Natural killer cell (primary cell): ENCODE measurements at regions not wholly inside any gene's neighbourhood (a gene's known extent, or its start where the extent isn't known, plus 50 kb on each side); places are given as distances from the start of the nearest gene placed in this dataset.

Source experiments
- ATAC-seq, 3 donors: fragments of 150-1000 bp in 2 of 3; fragments of 200-7000 bp in 1 of 3; cut with Tn5 transposase; 1 replicate in 1 of 3; 2 replicates in 2 of 3; pipeline ENCODE4 v1.10.0; 2021; ENCODE audit warnings: mild to moderate bottlenecking in 2 of 3, moderate library complexity in 2 of 3
- DNase-seq, 2 donors: peaks; one replicate each; pipeline versions ENCODE4 v3.0.0 to v3.0.0-alpha.2; 2013 to 2021; ENCODE audit warnings: mixed read lengths in 1 of 2
- H3K27ac ChIP-seq: one replicate; pipeline ENCODE4 v1.5.1; 2013; ENCODE audit warnings: mild to moderate bottlenecking, low read length
- H3K27me3 ChIP-seq: one replicate; pipeline ENCODE4 v1.6.1; 2013; ENCODE audit warnings: low read length; ENCODE audit not compliant: control insufficient read depth, insufficient read depth
- H3K36me3 ChIP-seq: one replicate; pipeline ENCODE4 v1.6.1; 2013; ENCODE audit warnings: low read length; ENCODE audit not compliant: control insufficient read depth, insufficient read depth
- H3K4me1 ChIP-seq: one replicate; pipeline ENCODE4 v1.6.1; 2013; ENCODE audit warnings: low read length; ENCODE audit not compliant: control insufficient read depth, insufficient read depth
- H3K4me3 ChIP-seq: one replicate; pipeline ENCODE4 v1.5.1; 2013; ENCODE audit warnings: low read length
- H3K9me3 ChIP-seq: one replicate; pipeline ENCODE4 v1.6.1; 2013; ENCODE audit warnings: low read length; ENCODE audit not compliant: control insufficient read depth, insufficient read depth
- H3K27ac Mint-ChIP-seq, 2 donors: one replicate each; pipeline ENCODE4 v1.8.0; 2022; ENCODE audit warnings: mild to moderate bottlenecking in 2 of 2, mixed read lengths in 2 of 2, moderate library complexity in 1 of 2
- H3K27me3 Mint-ChIP-seq, 2 donors: one replicate each; pipeline ENCODE4 v1.8.0; 2022; ENCODE audit warnings: low read depth in 2 of 2, mixed read lengths in 2 of 2
- H3K36me3 Mint-ChIP-seq: one replicate; pipeline ENCODE4 v1.8.0; 2022; ENCODE audit warnings: mixed read lengths
- H3K4me1 Mint-ChIP-seq, 2 donors: one replicate each; pipeline ENCODE4 v1.8.0; 2022; ENCODE audit warnings: mixed read lengths in 2 of 2
- H3K4me3 Mint-ChIP-seq: one replicate; pipeline ENCODE4 v1.8.0; 2022; ENCODE audit warnings: mild to moderate bottlenecking, moderate library complexity, mixed read lengths
- H3K9me3 Mint-ChIP-seq, 2 donors: one replicate each; pipeline ENCODE4 v1.8.0; 2022; ENCODE audit warnings: mixed read lengths in 2 of 2
- WGBS: methylation state at CpG from one replicate; pipeline ENCODE4 v1.1.7; 2013; ENCODE audit warnings: missing lambda C conversion rate; ENCODE audit not compliant: insufficient coverage; 5-methylcytosine and 5-hydroxymethylcytosine counted together
- intact Hi-C: fragments of 100-400 bp; cut with micrococcal nuclease; formaldehyde crosslinking; loops from one replicate; pipeline ENCODE4 v1.14.2; 2022
- TF ChIP-seq, protein P1 (sequence below): fragments of 200-600 bp; IDR thresholded peaks from one replicate; pipeline ENCODE4 v1.8.0; 2022; ENCODE audit warnings: antibody characterized with exemption

DNA sequence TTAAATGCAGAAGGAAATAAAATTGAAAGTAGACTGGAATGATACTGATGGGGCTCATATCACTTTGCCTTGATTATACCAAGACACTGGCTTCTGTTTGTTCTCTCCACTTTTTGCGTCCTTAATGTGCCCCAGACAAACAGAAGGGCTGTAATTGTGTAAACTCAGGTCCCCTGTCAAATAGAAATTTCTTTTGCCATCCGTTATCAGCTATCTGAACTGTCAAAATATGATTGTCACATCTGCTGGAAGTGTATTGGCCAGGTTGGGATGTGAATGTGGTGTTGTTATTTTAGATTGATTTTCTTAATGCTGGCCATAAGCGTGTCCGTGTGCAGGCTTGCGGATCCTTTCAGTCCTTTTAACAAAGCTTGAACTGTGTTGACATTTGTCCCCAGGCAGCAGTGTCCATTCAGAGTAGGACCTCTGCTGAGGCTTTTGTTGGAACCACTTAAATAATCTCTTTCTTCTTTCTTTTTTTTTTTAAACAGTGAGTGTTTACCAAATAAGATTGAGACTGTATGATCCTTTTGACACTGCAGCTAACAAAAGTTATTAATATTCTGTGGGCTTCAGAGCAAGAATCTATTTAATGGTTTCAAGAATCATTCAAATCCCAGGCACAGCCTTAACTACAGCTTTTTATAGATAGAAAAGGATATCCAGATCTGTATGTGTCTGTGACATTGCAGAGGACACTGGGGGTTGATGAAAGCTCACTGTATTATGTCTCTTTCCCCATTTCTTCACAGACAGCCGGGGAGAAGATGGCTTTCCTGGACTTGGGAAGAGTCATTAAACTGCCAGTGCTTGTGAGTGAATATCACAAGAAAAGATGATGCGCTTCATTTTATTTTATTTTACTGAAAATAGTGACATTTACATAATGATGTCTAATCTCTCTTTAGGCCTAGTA lies 171.7 kb downstream of the ZNF608 start:
- Histone ChIP-seq H3K36me3 (no peaks in the 10 kb centered on the region), H3K9me3 (no peaks in the 10 kb centered on the region), H3K4me3 (no peak overlapping the region), H3K4me1 (peaks cover 5% of the 10 kb centered on the region), H3K27me3 (no peaks in the 10 kb centered on the region), H3K27ac (no peak overlapping the region)
- 92% methylated on average over 5 of the region's 7 CpGs for WGBS
- Mint-ChIP-seq H3K4me3 (no peak overlapping the region), H3K27ac (no peak overlapping the region), H3K27me3 (peaks cover 11 to 37% of the 10 kb centered on the region in 2 donors), H3K9me3 (no peaks in the 10 kb centered on the region), H3K4me1 (peaks cover 5 to 13% of the 10 kb centered on the region in 2 donors), H3K36me3 (no peaks in the 10 kb centered on the region)
- DNase-seq, result no peak
- ATAC-seq, result no peak
- intact Hi-C loops, result no loop called here
- TF ChIP-seq, protein P1, sequence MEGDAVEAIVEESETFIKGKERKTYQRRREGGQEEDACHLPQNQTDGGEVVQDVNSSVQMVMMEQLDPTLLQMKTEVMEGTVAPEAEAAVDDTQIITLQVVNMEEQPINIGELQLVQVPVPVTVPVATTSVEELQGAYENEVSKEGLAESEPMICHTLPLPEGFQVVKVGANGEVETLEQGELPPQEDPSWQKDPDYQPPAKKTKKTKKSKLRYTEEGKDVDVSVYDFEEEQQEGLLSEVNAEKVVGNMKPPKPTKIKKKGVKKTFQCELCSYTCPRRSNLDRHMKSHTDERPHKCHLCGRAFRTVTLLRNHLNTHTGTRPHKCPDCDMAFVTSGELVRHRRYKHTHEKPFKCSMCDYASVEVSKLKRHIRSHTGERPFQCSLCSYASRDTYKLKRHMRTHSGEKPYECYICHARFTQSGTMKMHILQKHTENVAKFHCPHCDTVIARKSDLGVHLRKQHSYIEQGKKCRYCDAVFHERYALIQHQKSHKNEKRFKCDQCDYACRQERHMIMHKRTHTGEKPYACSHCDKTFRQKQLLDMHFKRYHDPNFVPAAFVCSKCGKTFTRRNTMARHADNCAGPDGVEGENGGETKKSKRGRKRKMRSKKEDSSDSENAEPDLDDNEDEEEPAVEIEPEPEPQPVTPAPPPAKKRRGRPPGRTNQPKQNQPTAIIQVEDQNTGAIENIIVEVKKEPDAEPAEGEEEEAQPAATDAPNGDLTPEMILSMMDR, result no peak

DNA sequence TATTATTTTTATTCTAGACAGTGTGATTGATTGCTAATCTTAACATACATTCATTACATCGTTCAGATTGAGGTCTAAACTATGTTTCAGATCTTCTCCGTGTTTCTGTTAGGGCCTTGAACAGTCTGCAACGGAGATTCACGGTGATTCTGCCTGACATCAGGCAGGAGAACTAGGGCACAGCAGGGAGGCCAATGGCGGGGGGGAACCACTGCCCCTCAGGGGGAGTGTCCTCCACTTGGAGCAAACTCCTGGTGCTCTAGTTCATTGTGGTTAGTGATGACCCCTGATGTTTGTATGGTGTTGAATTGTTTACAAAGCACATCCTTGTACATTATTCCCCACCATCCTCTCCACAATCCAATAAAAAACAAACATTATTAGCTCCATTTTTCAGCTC lies 173.5 kb downstream of the ZNF608 start:
- Histone ChIP-seq H3K9me3 (no peaks in the 10 kb centered on the region), H3K4me3 (no peak overlapping the region), H3K36me3 (no peaks in the 10 kb centered on the region), H3K27me3 (no peaks in the 10 kb centered on the region), H3K4me1 (peaks cover 5% of the 10 kb centered on the region), H3K27ac (no peak overlapping the region)
- no peak overlapping the region for H3K27ac Mint-ChIP-seq
- WGBS, result 91% methylated on average over 5 of the region's 5 CpGs
- no peaks in the 10 kb centered on the region for H3K36me3 Mint-ChIP-seq
- H3K4me3 Mint-ChIP-seq, result no peak overlapping the region
- no peaks in the 10 kb centered on the region for H3K9me3 Mint-ChIP-seq
- H3K27me3 Mint-ChIP-seq, result peaks cover 6 to 24% of the 10 kb centered on the region in 2 donors
- no peak for DNase-seq
- peaks cover 5 to 13% of the 10 kb centered on the region in 2 donors for H3K4me1 Mint-ChIP-seq
- no peak for ATAC-seq
- TF ChIP-seq, protein P1, result no peak
- intact Hi-C loops, result no loop called here

DNA sequence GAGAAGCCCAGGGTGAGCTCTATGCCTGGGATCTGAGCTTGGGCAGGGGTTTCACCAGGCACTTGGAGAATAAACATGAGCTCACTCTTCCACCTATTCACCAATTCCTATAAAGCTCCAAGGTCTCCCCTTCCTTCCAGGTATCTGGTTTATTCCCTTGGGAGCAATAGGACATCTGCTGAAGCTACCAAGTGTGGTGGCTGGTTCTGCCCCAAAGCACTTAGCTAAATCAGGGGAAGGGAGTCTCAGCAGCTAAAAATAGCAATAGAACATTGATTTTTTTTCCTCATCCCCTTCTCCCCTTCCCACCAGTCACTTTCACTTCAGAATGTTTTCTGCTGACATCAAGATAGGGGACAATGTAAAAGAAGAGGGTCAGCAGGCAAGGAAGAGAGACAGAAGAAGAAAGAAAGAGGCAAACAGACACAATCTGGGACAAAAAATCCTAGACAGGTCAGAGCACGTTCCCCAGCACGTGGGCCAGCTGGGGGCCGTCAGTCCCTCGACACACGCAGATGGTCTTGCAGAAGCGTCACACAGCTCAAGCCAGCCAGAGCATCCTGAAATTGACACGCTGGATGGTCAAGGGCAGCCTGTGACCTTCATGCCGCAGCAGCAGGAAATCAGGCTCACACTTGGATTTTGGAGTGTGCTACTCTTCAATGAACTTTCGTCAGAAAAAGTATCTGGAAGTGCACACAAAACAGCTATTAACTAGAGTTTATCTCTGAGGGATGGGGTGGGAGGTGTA lies 176.0 kb downstream of the ZNF608 start:
- Histone ChIP-seq H3K27me3 (no peaks in the 10 kb centered on the region), H3K36me3 (no peaks in the 10 kb centered on the region), H3K9me3 (no peaks in the 10 kb centered on the region), H3K4me1 (no peaks in the 10 kb centered on the region), H3K27ac (no peak overlapping the region), H3K4me3 (no peak overlapping the region)
- no peak overlapping the region for H3K4me3 Mint-ChIP-seq
- TF ChIP-seq, protein P1, result no peak
- DNase-seq (no peak), ATAC-seq (no peak)
- no peaks in the 10 kb centered on the region for H3K4me1 Mint-ChIP-seq
- intact Hi-C loops, result no loop called here
- H3K9me3 Mint-ChIP-seq, result no peaks in the 10 kb centered on the region
- no peak overlapping the region for H3K27ac Mint-ChIP-seq
- H3K27me3 Mint-ChIP-seq, result peaks cover 6 to 15% of the 10 kb centered on the region in 2 donors
- 91% methylated on average over 9 of the region's 9 CpGs for WGBS
- no peaks in the 10 kb centered on the region for H3K36me3 Mint-ChIP-seq
